ENCODE measurements at regions not wholly inside any gene's neighbourhood (a gene's known extent, or its start where the extent isn't known, plus 50 kb on each side); places are given as distances from the start of the nearest gene placed in this dataset.

DNA sequence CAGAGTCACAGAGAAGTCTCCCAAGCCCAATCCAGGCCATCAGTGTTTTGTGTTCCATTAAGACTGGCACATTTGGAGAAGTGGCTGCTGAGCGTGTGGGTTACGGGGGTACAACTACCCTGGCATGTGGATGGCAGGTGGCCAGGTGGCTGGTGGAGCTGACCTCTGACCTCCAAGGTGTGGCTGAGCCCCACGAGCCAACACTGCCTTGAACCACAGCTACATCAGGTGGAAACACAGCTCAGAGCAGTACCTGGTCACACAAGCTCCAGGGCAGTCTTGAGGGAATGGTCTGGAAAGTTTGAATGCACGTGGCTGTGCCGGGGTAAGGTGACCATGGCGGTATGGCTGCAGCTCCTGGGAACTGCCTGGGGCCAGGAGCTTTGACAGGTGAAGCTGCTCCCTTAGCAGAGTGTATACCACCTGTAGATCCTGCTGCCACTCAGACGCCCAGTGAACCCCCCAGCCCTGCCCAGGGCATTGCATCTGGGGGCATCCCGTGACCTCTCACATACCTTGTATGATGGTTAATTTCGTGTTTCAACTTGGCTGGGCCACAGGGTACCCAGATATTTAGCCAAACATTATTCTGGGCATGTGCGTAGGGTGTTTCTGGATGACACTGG, 207.9 kb downstream of the GADD45G start:
- no peak for DNase-seq

DNA sequence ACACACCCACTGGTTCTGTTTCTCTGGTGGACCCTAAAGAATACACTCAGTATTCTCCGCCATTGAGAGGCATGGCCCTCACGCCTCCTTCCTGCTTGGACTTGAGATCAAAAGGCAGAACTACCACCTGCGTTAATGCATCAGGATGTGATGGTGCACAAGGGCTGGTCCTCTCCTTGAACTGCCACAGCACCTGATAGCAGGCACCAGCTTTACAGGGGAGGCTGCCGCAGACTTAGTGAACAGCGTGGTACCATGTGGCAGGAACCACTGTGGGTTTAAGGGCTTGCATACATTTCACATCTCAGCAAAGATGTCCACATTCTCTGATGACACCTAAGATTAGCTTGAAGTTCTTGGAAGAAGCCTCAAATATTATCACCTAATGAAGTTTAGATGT, 208.7 kb downstream of the GADD45G start:
- DNase-seq: no peak

DNA sequence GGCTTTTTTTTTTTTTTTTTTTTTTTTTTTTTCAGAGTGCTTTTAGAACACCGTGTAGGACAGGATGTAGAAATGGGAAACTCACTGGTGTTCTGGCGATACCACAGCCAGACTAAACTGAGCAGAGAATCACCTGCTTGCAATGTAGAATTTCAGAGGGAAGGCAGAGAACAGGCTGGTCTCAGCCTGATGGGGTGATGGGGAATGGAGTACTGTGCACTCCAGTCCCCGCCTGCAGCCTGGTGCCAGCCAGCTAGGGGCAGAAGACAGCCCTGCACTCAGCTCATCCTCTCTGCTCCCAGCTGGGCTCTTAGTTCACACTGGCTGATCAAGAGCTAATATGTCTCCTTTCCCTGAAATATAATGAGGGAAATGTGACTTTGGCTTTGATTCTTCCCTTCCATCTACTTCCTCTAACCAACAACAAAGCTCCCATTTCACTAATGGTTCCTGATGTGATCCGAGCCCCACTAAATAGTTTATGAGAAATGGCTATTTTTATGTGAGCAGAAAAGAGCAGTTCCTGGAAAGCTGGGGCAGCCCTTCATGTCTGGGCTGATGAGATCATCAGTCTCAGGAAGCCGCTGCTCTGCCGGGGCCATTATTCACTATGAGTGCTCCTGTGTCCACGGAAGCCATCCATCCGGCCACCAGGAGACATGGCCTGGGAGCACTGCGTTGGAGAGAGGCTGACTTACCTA, 209.7 kb downstream of the GADD45G start:
- DNase-seq: no peak

DNA sequence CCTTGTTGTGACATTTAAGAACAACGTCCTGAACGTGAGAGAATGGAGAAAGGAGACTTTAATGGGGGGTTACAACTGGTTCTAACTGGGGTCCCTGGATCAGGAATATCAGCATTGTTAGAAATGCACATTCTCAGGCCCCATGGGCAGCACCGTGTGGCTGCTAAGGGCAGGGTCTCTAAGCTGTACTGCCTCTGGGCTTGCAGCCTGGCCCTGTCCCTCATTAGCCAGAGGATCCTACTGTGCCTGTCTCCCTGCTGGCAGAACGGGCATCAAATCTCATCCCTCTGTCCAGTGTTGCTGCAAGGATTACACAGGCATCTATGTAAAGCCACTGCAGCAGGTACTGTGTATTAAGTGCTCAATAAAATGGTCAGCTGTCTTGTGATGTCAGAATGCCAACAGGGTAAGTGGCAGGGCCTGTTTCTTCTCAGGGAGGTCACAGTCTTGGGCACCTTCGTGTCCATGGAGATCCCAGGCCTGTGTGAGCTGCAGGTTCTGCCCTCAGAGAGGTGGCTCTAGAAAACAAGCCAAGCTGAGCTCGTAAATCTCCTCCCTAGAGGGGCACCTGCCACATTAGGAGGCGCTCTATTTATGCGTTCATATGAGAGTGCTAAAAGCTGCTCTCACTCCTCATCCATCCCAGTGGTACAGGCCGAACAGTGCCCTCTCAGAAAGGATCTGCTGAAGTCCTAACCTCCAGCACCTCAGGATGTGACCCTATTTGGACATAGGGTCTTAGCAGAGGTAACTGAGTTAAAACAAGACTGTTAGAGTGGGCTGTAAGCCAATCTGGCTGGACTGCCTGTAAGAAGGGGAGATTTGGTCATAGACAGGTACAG, 210.5 kb downstream of the GADD45G start:
- no peak for DNase-seq

DNA sequence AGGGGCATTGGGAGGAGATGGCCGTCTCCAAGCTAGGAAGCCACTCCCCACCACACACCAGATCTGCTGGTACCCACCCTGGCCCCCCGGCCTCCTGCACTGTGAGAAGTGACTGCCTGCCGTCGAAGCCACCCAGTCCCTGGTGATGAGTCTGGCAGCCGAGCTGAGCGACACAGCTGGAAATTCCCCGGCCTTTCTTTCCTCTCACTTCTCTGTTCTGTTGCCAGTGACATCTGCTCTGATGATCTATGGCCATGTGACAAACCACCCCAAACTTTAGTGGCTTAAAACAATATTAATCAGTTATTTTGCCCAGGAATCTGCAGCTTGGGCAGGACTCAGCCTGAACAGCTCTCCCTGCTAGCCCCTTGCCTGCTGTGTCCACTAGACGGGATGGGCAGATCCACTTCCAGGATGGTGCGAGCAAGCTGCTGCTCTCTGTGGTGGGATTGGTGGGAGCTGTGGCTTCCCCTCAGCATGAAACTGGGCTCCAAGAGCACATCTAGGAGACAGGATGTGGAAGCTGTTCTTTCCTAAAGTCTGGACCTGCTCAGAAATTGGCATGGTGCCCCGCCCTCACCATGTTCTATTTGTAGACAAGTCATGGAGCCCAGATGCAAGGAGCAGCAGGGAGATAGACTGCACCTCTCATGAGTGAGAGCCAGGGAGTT, 211.2 kb downstream of the GADD45G start:
- DNase-seq: no peak

DNA sequence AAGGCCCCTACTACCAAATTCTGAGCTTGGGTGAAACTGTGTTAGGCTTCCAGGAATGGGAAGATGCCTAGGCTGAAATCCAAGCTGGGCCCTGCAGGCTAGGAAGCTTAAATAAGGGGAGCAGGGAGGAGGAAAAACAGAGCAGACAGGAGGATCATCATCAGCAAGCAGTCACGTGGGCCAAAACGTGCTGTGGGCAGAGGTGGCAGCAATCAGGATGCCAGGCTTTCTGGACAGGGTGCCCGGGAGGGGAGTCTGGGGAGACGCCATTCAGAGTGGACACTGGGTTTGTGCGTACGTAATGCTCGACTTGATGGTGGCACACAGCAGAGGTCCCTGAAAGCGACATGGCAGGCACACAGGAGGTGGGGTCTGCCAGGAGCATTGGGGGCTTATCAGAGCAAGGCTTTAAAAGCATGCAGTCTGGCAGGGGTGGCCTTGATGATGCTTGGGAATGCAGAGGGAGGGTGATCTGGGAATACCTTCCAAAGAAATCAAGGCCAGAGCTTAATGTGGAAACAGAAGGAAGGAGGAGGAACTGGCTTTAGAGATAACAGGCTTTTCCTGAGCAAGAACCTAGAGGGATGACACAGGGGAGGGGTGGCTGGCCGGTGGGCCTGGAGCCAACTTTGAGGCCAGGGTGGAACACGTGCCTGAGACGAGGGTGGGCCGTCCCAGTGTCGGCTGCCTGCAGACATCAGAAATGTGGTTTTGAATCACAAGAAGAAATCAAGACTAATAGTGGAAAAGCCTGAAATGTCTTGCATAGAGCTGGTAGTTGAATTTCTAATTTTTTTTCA, 212.5 kb downstream of the GADD45G start:
- no peak for DNase-seq

DNA sequence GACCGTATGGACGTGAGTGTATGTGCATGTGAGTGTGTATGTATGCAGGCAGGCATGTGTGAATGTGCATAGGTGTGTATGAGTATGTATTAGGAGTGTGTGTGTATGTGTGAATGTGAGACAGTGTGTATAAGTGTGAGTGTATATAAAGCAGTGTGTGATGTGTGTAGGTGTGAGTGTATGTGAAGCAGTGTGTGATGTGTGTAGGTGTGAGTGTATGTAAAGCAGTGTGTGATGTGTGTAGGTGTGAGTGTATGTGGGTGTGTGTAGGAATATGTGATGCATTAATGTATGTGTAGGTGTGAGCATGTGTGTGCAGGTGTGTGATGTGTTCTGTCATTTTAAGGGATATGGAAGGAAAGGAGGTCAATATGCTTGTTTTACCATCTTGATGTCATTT, 215.5 kb downstream of the GADD45G start:
- no peak for DNase-seq

DNA sequence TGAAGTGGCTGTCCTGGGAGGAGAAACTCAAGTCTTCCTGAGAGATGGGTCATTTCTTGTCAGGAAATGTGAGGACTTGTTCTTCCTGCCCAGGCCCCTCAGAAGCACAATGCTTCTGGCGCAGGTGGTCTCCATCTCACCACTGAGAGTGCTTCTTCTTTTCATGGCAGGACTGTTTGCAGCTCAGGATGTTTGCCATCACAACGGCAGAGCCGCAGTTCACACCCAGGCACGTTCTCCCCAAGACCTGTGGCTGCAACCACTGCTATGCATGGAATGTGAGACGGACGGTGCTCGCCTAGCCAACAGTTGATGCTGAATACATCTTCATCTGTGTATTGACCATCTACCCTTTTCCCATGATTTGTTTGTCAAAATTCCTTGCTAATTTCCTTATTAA, 216.3 kb downstream of the GADD45G start:
- no peak for DNase-seq

DNA sequence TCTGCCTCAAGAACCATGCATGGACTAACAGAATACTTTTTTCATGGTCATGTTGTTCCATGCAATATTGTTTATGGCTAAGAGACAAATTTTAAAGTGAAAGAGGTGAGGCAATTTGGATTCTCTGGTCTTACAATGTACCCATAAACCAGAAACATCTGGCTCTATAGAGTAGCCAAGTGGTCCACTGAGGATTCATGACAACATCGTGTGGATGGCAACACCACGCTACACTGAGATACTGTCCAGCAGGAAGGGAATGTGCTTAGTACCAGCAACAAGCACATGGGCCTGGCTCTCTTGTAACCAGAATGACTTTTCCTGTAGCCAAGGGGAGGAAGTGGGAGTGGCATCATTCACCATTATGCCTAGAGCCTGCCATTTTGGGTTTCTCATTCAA, 218.2 kb downstream of the GADD45G start:
- no peak for DNase-seq

DNA sequence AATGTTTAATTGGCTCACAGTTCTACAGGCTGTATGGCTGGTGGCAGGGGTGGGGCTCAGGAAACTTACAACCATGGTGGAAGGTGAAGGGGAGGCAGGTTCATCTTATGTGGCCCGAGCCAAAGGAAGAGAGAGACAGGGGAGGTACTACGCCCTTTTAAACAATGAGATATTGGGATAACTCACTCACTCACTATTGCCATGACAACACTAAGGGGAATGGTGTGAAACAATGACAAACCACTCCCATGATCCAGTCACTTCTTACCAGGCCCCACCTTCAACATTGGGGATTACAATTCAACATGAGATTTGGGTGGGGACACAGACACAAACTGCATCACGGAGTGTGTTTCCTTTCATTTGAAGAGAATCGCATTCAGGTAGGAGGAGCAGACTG, 220.9 kb downstream of the GADD45G start:
- DNase-seq: no peak

DNA sequence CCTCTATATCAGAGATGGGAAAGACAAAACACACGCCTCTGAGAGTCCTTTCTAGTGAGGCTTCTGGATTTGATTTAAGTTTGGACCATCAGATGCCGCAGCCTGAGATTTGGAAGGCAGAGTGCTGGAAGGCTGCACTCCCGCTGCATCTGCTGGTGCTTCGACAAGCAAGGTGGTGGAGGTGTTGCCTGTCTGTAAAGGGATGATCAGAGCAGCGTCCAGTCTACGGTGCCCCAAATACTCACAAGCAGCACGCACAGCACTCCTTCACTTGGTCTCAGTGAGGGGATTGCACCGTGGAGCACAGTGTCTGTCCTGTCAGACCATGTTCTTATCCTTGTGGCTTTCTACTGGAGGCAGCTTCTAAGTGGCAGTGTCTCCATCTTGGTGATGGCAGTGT, 221.4 kb downstream of the GADD45G start:
- no peak for DNase-seq

DNA sequence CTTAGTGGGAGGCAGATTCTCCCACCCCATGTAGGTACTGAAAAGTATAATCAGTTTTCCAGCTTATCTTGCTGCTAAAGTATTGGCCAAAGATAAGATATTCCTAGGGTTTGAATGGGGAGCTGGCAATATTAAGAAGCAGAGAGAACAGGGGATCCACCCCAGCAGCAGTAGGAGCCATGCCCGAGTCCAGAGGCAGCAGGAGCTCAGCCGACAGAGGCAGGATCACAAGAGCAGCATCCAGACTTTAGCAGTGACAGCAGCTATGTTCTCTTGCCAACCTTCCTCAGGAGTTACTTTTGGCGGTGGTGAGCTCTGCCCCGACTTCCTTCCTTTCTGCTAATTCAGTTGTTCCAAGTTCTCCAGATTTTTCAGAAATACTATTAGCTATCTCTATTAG, 224.5 kb downstream of the GADD45G start:
- DNase-seq: no peak

DNA sequence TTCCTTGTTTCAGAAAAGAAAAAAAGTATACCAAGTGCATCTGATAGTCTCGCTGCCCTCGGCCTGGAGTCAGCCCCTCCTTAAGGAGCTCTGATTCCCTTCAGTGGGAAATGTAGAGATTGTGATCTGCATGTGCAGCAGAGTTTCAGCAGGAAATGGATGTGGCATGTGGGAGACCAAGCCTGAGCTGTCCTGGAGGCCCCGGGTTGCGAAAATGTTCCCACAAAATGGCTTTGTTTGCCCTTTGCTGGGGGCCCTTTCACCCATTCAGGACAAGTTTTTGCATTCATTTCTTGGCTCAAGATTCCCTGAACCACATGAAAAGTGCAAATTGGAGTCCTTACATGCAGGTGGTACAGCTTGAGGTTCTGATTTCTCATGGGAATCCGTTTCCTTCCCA, 230.9 kb downstream of the GADD45G start:
- DNase-seq: no peak

DNA sequence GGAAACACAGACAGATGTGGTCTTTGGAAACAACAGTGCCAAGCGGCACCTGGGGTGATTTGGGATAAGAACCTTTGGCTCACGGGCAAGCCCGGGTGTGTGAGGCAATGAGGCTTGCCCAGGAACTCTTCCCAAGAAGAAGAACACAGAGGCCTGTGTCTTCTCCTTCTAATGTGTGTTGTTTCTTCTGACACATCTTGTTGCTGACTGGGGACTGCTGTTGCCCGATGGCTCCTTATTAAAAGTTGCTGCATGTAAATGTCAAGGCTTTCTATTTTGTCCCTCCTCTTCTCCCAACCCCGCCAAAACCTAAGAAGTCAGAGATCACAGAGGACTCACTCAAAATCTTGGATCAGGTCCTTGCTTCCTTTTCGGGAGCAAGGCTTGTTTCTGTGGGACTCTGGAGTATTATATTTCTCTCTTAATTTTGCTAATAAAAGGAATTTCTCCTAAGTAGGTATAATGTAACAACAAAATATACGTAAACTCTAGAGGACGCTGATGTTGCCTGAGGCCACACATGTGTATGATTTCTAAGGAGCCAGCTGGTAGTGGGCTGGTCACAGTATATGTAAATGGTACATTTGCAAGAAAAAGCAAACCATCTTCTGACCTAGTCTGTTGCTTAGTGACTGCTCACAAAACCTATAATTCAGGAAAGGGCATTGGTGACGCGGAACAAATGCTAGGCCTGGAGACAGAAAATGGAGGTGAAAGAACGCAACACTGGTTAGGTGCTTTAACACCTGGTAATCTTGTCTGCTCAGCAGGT, 232.5 kb downstream of the GADD45G start:
- no peak for DNase-seq

DNA sequence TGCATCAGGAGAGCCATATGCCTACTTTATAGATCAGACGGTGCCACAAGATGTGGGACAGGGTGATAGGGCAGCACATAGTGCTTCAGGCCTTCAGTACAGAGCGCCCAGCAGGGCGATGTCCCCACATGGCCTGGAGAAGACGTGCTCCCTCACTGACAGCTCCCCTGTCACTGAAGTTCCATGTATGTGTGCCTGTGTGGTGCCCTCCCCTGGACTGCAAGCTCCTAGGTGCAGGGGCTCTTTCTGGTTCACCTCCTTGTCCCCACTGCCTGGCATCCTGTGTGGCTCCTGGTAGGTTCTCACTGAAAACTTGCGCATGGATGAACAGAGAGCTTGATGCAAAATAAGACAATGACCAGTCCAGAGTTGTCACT, 233.1 kb downstream of the GADD45G start:
- no peak for DNase-seq

DNA sequence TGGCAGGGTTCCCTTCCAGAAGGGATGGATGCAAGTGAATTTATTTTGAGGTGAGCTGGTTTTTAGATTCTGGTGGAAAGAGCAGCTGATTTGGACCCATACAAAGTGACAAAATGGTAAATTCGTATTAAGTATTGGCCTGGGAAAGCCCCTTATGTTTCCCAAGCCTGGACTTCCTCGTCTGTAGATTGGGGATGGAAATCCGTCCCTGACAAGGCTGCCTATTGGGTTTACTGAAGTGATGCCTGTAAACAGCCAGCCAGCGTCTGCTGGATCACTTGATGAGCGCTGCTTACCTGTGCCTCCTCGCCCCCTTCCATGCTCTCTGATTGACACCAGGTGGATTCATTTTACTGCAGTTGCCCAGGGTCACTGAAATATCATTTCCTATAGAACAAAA, 233.8 kb downstream of the GADD45G start:
- DNase-seq: no peak

DNA sequence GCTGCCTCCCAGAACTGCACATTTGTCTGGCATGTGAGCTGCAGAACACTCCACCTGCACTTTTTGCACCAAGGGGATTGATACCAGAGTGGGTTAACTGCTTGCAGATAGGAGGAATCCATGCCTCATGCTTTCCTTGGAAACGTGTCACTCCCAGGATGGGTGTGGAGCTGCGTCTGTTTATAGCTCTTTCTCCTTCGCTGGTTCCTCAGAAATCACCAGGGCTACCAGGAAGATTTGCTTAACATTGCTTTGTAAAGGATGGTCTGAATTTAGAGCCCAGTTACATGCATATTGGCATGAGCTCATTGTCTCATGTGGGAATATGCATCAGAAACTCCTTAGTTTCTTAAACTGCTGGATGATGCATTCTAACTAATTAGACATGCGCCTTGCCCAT, 234.6 kb downstream of the GADD45G start:
- no peak for DNase-seq

DNA sequence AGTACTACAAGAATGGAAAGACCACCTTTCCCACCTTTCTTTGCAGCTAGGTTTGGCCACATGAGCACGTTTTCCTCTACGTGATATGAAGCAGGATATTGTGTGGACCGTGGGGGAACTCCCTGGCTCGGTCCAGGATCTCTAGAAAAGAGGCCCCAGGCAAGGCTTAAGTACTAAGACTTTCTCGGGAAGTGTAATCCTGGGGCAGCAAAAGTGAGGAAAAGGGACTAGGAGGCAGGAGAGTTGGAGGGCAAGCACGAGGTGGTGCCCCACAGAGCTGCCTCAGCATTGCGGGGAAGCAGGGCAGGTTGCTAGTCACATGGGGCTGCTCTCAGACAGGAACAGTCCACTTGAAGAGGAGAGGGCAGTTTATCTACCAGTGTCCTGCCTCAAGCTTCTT, 235.1 kb downstream of the GADD45G start:
- DNase-seq: no peak

DNA sequence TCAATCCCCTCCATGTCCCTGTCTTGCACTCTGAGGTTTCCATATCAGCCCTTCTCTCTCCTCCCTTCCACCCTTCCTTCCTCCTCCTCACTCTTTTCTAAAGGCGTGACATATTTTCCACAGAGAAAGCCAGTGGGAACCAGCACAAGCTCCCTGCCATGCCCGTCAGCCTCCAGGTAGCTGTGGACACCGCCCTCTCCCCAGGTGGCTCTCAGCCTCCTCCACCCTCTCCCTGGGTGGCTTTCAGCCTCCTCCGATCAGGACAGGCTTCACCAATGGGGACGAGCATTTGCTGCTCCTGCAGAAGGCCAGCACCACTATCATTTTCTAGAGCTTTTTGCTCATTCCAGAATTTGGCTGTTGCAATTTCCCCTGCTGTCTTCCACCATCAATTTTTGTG, 236.6 kb downstream of the GADD45G start:
- no peak for DNase-seq

DNA sequence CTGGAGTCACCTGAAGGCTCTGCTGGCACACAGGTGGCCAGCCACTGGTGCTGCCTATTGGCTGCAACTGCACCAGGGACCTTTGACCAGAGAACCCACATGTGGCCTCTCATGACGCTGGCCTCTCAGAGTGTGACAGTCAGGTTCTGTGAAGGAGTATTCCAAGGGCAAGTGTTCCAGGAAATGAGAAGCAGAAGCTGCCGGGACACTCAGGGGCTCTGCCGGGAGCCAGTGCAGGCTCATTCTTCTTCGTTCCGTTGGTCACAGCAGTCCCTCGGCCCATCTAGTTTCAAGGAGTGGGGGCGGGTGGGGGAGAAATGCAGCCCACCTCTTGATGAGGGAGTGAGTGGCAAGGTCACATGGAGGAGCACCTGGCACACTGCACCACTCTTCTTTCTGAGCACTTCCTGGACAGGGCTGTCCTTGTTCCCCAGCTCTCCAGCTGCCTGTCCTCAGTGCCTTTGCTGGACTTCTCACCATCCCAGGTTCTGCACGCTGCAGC, 237.5 kb downstream of the GADD45G start:
- DNase-seq: no peak

DNA sequence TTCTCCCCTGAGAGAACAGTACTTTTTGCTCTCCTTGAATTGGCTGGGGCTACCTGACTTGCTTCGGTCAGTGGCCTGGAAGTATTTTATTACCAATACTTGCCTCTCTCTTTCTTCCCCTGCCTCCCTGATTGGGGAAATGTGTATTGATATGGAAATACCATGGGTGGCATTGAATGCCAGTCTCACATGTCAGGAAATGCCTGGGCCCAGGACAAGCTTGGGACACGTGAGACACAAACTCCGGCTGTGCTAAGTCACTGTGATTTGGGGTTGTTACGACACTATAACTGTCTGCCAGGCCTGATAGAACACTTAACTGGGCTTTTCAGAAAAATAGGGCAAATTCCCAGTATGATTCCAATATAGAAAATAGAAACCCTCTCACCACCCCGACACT, 238.3 kb downstream of the GADD45G start:
- DNase-seq: no peak

DNA sequence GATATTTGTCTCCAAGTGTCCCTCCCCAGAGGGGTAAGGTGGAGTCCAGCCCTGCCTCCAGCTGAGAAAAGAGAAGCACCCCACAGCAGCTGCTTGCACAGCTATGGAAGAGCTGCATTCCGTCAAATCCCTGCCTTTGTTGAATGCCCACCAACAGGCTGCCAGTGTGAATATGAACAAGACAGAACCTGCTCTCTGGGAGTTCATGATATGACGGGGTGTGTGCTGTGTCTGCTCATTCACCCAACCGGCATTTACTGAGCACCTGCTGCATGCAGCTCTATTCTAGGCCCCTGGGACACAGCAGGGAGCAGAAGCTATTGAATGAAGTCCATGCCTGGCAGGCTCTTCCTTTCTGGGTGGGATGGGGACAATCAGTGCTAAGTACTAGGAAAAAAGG, 238.8 kb downstream of the GADD45G start:
- no peak for DNase-seq

Data from activated effector memory CD4-positive, alpha-beta T cell treated with anti-CD3 and anti-CD28 coated beads, Interleukin-2, amount 50 U/mL, for 16 hours (primary cell).